GM12878 (cell line): ENCODE measurements at regions not wholly inside any gene's neighbourhood (a gene's known extent, or its start where the extent isn't known, plus 50 kb on each side); places are given as distances from the start of the nearest gene placed in this dataset.

ENCODE experiments used
- ATAC-seq: fragments of 200-7000 bp; cut with Tn5 transposase; 3 replicates; pipeline ENCODE4 v1.9.1; 2020; ENCODE audit warnings: mild to moderate bottlenecking, moderate library complexity
- BruUV-seq: library from RNA; stranded (reverse); fragments of 400-500 nt; replicated peaks from 2 replicates; lab custom pipeline; 2021; lab: Mats Ljungman, UMichigan
- CTCF ChIA-PET: fragments of 300-600 bp; sonication (Branson Sonifier 250); formaldehyde crosslinking; extraction: SDS; loops from one replicate; lab custom pipeline; 2021; ENCODE audit warnings: inconsistent platforms; lab: Yijun Ruan, JAX
- POLR2A ChIA-PET: fragments of 350-600 bp; formaldehyde crosslinking; extraction: SDS; loops from one replicate; lab custom pipeline; 2021; ENCODE audit warnings: inconsistent platforms; lab: Charles Lee
- RAD21 ChIA-PET: fragments of 300-600 bp; sonication (Branson Sonifier 250); formaldehyde crosslinking; loops from one replicate; lab custom pipeline; 2023; ENCODE audit warnings: antibody characterized with exemption; ENCODE audit not compliant: unreplicated experiment; lab: Charles Lee
- SMC1A ChIA-PET: fragments of 300-600 bp; sonication (Branson Sonifier 250); formaldehyde crosslinking; loops from one replicate; lab custom pipeline; 2023; ENCODE audit not compliant: unreplicated experiment, uncharacterized antibody; lab: Charles Lee
- DNase-seq: peaks from one replicate; pipeline ENCODE4 v3.0.0-alpha.2; 2011; ENCODE audit warnings: low read depth, low spot score
- FAIRE-seq: peaks from 3 replicates; lab custom pipeline; 2011; peaks lifted over from hg19 to GRCh38; lab: Jason Lieb, UNC
- H2AFZ ChIP-seq: 2 replicates; pipeline ENCODE4 v1.6.0; 2011; ENCODE audit warnings: low read depth, low read length, control low read depth; ENCODE audit not compliant: control insufficient read depth
- H3K27ac ChIP-seq: 2 replicates; pipeline ENCODE4 v1.5.1; 2011; ENCODE audit warnings: control low read depth; ENCODE audit not compliant: control insufficient read depth, insufficient read depth
- H3K27me3 ChIP-seq, 2 experiments: replicated peaks in 1 of 2; 2 replicates each; pipeline versions ENCODE4 v1.6.0 to v1.6.1; 2011; ENCODE audit warnings: low read length in 1 of 2; ENCODE audit not compliant: control insufficient read depth in 2 of 2, insufficient read depth in 2 of 2
- H3K36me3 ChIP-seq, 2 experiments: 2 replicates each; pipeline ENCODE4 v1.5.1; 2011; ENCODE audit warnings: low read length in 1 of 2; ENCODE audit not compliant: control insufficient read depth in 2 of 2, insufficient read depth in 2 of 2
- H3K4me1 ChIP-seq: 2 replicates; pipeline ENCODE4 v1.6.1; 2011; ENCODE audit warnings: mild to moderate bottlenecking, low read length, moderate library complexity, mixed read lengths; ENCODE audit not compliant: control insufficient read depth, insufficient read depth
- H3K4me2 ChIP-seq: 2 replicates; pipeline ENCODE4 v1.6.0; 2011; ENCODE audit warnings: control low read depth; ENCODE audit not compliant: control insufficient read depth, insufficient read depth
- H3K4me3 ChIP-seq: fragments of 200-600 bp; sonication (generic); 2 replicates; pipeline ENCODE4 v1.5.1; 2016
- H3K79me2 ChIP-seq: 2 replicates; pipeline ENCODE4 v1.6.0; 2011; ENCODE audit warnings: low read length; ENCODE audit not compliant: control insufficient read depth, insufficient read depth
- H3K9ac ChIP-seq: 2 replicates; pipeline ENCODE4 v1.8.0; 2011; ENCODE audit warnings: low read length, control low read depth, mixed read lengths; ENCODE audit not compliant: control insufficient read depth, insufficient read depth
- H3K9me3 ChIP-seq: replicated peaks from 3 replicates; pipeline ENCODE4 v1.5.1; 2011; ENCODE audit warnings: mild to moderate bottlenecking, low read length; ENCODE audit not compliant: control insufficient read depth, insufficient read depth
- H4K20me1 ChIP-seq: 2 replicates; pipeline ENCODE4 v1.6.0; 2011; ENCODE audit not compliant: control insufficient read depth, insufficient read depth
- ATF2 ChIP-seq: IDR thresholded peaks from 2 replicates; pipeline ENCODE4 v1.6.1; 2012; ENCODE audit warnings: low read length, inconsistent platforms
- BCL11A ChIP-seq: IDR thresholded peaks from 2 replicates; pipeline ENCODE4 v1.6.1; 2011; ENCODE audit warnings: low read depth, low read length
- CREM ChIP-seq: IDR thresholded peaks from 2 replicates; pipeline ENCODE4 v1.6.1; 2014; ENCODE audit warnings: antibody characterized with exemption, low read depth
- CUX1 ChIP-seq: IDR thresholded peaks from 2 replicates; pipeline ENCODE4 v1.6.1; 2012; ENCODE audit warnings: improper control_type of control experiment, low read depth, low read length; ENCODE audit not compliant: insufficient replicate concordance
- ETV6 ChIP-seq, 2 experiments: fragments of 450-650 bp in 1 of 2; IDR thresholded peaks in 1 of 2; conservative IDR thresholded peaks in 1 of 2; 2 replicates each; pipeline ENCODE4 v1.6.1; 2014; ENCODE audit warnings: antibody characterized with exemption in 1 of 2, borderline replicate concordance in 1 of 2, low read depth in 1 of 2, mild to moderate bottlenecking in 1 of 2, moderate library complexity in 1 of 2
- HDAC2 ChIP-seq: fragments of 200-600 bp; sonication (generic); IDR thresholded peaks from 2 replicates; pipeline ENCODE4 v1.6.1; 2017
- IRF3 ChIP-seq: fragments of 450-650 bp; IDR thresholded peaks from 2 replicates; pipeline ENCODE4 v1.6.1; 2014; ENCODE audit warnings: mild to moderate bottlenecking
- JUNB ChIP-seq: IDR thresholded peaks from 2 replicates; pipeline ENCODE4 v1.6.1; 2016; ENCODE audit warnings: antibody characterized with exemption, mild to moderate bottlenecking
- NBN ChIP-seq: fragments of 450-650 bp; IDR thresholded peaks from 2 replicates; pipeline ENCODE4 v1.6.1; 2016
- NFYA ChIP-seq: IDR thresholded peaks from 2 replicates; pipeline ENCODE4 v1.6.1; 2011; ENCODE audit warnings: low read depth, mild to moderate bottlenecking, low read length, improper control_type of control experiment, borderline replicate concordance
- RB1 ChIP-seq: fragments of 450-650 bp; formaldehyde crosslinking; IDR thresholded peaks from 2 replicates; pipeline ENCODE4 v1.6.1; 2017; ENCODE audit warnings: mild to moderate bottlenecking, borderline replicate concordance
- RELA ChIP-seq: fragments of 450-650 bp; IDR thresholded peaks from 2 replicates; pipeline ENCODE4 v1.8.0; 2014; ENCODE audit warnings: borderline replicate concordance; ENCODE audit not compliant: partially characterized antibody
- RUNX3 ChIP-seq: IDR thresholded peaks from 2 replicates; pipeline ENCODE4 v1.6.1; 2012; ENCODE audit warnings: low read length, inconsistent platforms
- SUPT20H ChIP-seq: IDR thresholded peaks from 2 replicates; pipeline ENCODE4 v1.6.1; 2011; ENCODE audit warnings: low read depth, mild to moderate bottlenecking, low read length, moderate library complexity, borderline replicate concordance; ENCODE audit not compliant: control insufficient read depth
- SUZ12 ChIP-seq: fragments of 200-600 bp; sonication (generic); IDR thresholded peaks from one replicate; pipeline ENCODE4 v1.6.1; 2018; ENCODE audit warnings: antibody characterized with exemption, mild to moderate bottlenecking; ENCODE audit not compliant: unreplicated experiment
- ZNF207 ChIP-seq: fragments of 450-650 bp; IDR thresholded peaks from 2 replicates; pipeline ENCODE4 v1.6.1; 2014; ENCODE audit warnings: antibody characterized with exemption, mild to moderate bottlenecking, borderline replicate concordance
- in situ Hi-C: fragments of 300-500 bp; cut with MboI; formaldehyde crosslinking; loops from 9 replicates; pipeline ENCODE4 v1.14.3; 2018; ENCODE audit warnings: mixed read lengths
- intact Hi-C: fragments of 100-400 bp; cut with micrococcal nuclease; formaldehyde crosslinking; loops from one replicate; pipeline ENCODE4 v1.14.2; 2022; ENCODE audit not compliant: unreplicated experiment
- TF ChIP-seq, protein P1 (sequence below): IDR thresholded peaks from 2 replicates; pipeline ENCODE4 v1.6.1; 2012; ENCODE audit warnings: low read depth, low read length, improper control_type of control experiment

- H3K9me3 ChIP-seq = no peaks in the 10 kb centered on the region
- DNase-seq (no peak), FAIRE-seq (no peak), ATAC-seq (no peak)
- no peak overlapping the region for H3K9ac ChIP-seq
- no peaks in the 10 kb centered on the region for H3K79me2 ChIP-seq
- intact Hi-C loops = no loop called here
- ChIA-PET SMC1A (no interaction called here), RAD21 (no interaction called here), CTCF (no interaction called here), POLR2A (no interaction called here)
- no peaks in the 10 kb centered on the region for H4K20me1 ChIP-seq
- H3K27me3 ChIP-seq = no peaks in the 10 kb centered on the region
- H3K4me2 ChIP-seq = no peak overlapping the region
- TF ChIP-seq RELA (no peak), NBN (no peak), RUNX3 (no peak), ZNF207 (no peak), SUPT20H (no peak), NFYA (no peak), BCL11A (no peak), HDAC2 (no peak), CREM (no peak), ETV6 (conservative IDR thresholded peaks at IDR 0.05 in 1 of 2, IDR thresholded peaks at IDR 0.05 in 1 of 2; ENCODE audit: borderline replicate concordance in 1 of 2, low read depth in 1 of 2) (no peak), CUX1 (no peak), SUZ12 (no peak), JUNB (no peak), ATF2 (no peak), RB1 (no peak), IRF3 (no peak)
- TF ChIP-seq, protein P1, sequence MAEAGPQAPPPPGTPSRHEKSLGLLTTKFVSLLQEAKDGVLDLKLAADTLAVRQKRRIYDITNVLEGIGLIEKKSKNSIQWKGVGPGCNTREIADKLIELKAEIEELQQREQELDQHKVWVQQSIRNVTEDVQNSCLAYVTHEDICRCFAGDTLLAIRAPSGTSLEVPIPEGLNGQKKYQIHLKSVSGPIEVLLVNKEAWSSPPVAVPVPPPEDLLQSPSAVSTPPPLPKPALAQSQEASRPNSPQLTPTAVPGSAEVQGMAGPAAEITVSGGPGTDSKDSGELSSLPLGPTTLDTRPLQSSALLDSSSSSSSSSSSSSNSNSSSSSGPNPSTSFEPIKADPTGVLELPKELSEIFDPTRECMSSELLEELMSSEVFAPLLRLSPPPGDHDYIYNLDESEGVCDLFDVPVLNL = no peak
- H3K4me3 ChIP-seq = no peak overlapping the region
- BruUV-seq = no TSS peak
- no peak overlapping the region for H3K27ac ChIP-seq
- no peaks in the 10 kb centered on the region for H3K4me1 ChIP-seq
- no peak overlapping the region for H2AFZ ChIP-seq
- no peaks in the 10 kb centered on the region for H3K36me3 ChIP-seq
- in situ Hi-C loops = no loop called here
Measured at GRCh38 chr3:166390303-166390702, 553.1 kb upstream of the BCHE start.
